ENCODE measurements at regions not wholly inside any gene's neighbourhood (a gene's known extent, or its start where the extent isn't known, plus 50 kb on each side); places are given as distances from the start of the nearest gene placed in this dataset.

DNA sequence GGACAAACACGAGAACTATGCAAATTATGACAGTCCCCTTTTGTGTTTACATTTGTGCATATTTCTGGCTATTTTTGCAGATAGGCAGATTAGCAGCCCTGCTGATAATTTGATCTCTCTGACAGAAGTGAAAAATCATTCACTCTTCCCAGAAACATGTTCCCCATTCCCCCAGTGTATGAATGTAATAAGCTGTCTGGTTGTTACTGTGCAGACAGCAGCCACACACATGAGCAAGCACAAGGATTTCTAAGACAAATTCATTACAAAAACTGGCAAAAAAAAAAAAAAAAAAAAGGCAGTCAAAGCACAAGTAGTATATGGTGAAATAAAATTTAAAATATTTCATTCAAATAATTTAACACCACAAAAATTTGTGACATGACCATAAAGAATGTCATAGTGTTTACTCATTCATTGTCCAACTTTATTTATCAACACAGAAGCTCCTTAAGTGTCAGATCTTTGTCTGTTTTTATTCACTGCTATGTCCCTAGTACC lies 95.5 kb upstream of the VGLL2 start (continued):
- no peak for TF ChIP-seq TOPORS (CRISPR knock-in tag; IDR thresholded peaks at IDR 0.05)
- no peak for TF ChIP-seq MAF1 (CRISPR knock-in tag; IDR thresholded peaks at IDR 0.05; ENCODE audit: borderline replicate concordance)
- no peak for TF ChIP-seq PAWR (CRISPR knock-in tag; IDR thresholded peaks at IDR 0.05; ENCODE audit: borderline replicate concordance)
- TF ChIP-seq, protein P1, sequence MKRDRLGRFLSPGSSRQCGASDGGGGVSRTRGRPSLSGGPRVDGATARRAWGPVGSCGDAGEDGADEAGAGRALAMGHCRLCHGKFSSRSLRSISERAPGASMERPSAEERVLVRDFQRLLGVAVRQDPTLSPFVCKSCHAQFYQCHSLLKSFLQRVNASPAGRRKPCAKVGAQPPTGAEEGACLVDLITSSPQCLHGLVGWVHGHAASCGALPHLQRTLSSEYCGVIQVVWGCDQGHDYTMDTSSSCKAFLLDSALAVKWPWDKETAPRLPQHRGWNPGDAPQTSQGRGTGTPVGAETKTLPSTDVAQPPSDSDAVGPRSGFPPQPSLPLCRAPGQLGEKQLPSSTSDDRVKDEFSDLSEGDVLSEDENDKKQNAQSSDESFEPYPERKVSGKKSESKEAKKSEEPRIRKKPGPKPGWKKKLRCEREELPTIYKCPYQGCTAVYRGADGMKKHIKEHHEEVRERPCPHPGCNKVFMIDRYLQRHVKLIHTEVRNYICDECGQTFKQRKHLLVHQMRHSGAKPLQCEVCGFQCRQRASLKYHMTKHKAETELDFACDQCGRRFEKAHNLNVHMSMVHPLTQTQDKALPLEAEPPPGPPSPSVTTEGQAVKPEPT (CRISPR knock-in tag; IDR thresholded peaks at IDR 0.05; ENCODE audit: low read depth), result no peak
- TF ChIP-seq SP1 (IDR thresholded peaks at IDR 0.05), result no peak
- no peak for TF ChIP-seq SP1 (CRISPR knock-in tag; IDR thresholded peaks at IDR 0.05)
- TF ChIP-seq, protein P2, sequence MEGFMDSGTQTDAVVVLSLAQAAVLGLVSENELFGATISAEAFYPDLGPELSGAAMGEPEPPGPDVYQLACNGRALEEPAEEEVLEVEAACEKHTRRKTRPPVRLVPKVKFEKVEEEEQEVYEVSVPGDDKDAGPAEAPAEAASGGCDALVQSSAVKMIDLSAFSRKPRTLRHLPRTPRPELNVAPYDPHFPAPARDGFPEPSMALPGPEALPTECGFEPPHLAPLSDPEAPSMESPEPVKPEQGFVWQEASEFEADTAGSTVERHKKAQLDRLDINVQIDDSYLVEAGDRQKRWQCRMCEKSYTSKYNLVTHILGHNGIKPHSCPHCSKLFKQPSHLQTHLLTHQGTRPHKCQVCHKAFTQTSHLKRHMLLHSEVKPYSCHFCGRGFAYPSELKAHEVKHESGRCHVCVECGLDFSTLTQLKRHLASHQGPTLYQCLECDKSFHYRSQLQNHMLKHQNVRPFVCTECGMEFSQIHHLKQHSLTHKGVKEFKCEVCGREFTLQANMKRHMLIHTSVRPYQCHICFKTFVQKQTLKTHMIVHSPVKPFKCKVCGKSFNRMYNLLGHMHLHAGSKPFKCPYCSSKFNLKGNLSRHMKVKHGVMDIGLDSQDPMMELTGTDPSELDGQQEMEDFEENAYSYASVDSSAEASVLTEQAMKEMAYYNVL (CRISPR knock-in tag; IDR thresholded peaks at IDR 0.05; ENCODE audit: borderline replicate concordance), result no peak
- TF ChIP-seq, protein P3, sequence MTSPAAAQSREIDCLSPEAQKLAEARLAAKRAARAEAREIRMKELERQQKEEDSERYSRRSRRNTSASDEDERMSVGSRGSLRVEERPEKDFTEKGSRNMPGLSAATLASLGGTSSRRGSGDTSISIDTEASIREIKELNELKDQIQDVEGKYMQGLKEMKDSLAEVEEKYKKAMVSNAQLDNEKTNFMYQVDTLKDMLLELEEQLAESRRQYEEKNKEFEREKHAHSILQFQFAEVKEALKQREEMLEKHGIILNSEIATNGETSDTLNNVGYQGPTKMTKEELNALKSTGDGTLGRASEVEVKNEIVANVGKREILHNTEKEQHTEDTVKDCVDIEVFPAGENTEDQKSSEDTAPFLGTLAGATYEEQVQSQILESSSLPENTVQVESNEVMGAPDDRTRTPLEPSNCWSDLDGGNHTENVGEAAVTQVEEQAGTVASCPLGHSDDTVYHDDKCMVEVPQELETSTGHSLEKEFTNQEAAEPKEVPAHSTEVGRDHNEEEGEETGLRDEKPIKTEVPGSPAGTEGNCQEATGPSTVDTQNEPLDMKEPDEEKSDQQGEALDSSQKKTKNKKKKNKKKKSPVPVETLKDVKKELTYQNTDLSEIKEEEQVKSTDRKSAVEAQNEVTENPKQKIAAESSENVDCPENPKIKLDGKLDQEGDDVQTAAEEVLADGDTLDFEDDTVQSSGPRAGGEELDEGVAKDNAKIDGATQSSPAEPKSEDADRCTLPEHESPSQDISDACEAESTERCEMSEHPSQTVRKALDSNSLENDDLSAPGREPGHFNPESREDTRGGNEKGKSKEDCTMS (CRISPR knock-in tag; conservative IDR thresholded peaks at IDR 0.05), result no peak

Data from HepG2 (cell line).